Activated CD8-positive, alpha-beta memory T cell treated with anti-CD3 and anti-CD28 coated beads for 36 hours (primary cell): ENCODE measurements at regions not wholly inside any gene's neighbourhood (a gene's known extent, or its start where the extent isn't known, plus 50 kb on each side); places are given as distances from the start of the nearest gene placed in this dataset.
"Not testable (repeated sequence)": the region's sequence is repeated elsewhere in the genome, so short reads cannot be mapped to it uniquely, and the experiment has no call there.

Experiments used
- CTCF ChIA-PET: fragments of 350-600 bp; sonication (Branson Sonifier 250); formaldehyde crosslinking; loops from one replicate; lab custom pipeline; 2021; ENCODE audit warnings: antibody characterized with exemption; lab: Charles Lee
- POLR2A ChIA-PET: fragments of 350-600 bp; sonication (Branson Sonifier 250); formaldehyde crosslinking; loops from one replicate; lab custom pipeline; 2021; ENCODE audit warnings: antibody characterized with exemption; lab: Charles Lee

GRCh38 chr15:62393196-62393595 lies 228.1 kb upstream of the C2CD4B start:
- ChIA-PET POLR2A (no interaction called here), CTCF (no interaction called here)

- CTCF ChIA-PET = no interaction called here
- POLR2A ChIA-PET = no interaction called here
These were observed 229.0 kb upstream of the C2CD4B start for GRCh38 chr15:62394079-62394478.

- ChIA-PET POLR2A (no interaction called here), CTCF (interaction anchor here (0.6 kb wide), 1 partner anchor 1981 kb away, joined by 3 read pairs; no protein-coding TSS in a partner anchor)
These were observed 235.7 kb upstream of the C2CD4B start for GRCh38 chr15:62400778-62401177.

- CTCF ChIA-PET = no interaction called here
- POLR2A ChIA-PET = no interaction called here
These were observed 237.6 kb upstream of the C2CD4B start for GRCh38 chr15:62402687-62403086.

GRCh38 chr15:62403164-62403809 lies 238.2 kb upstream of the C2CD4B start:
- CTCF ChIA-PET = no interaction called here
- POLR2A ChIA-PET = no interaction called here

GRCh38 chr15:62404194-62404985 lies 239.3 kb upstream of the C2CD4B start:
- POLR2A ChIA-PET = interaction anchor here (0.6 kb wide), 1 partner anchor 194 kb away, joined by 3 read pairs; no protein-coding TSS in a partner anchor
- CTCF ChIA-PET = no interaction called here

GRCh38 chr15:62406305-62406891 lies 241.3 kb upstream of the C2CD4B start:
- ChIA-PET CTCF (no interaction called here), POLR2A (no interaction called here)

- ChIA-PET CTCF (no interaction called here), POLR2A (no interaction called here)
These were observed 242.1 kb upstream of the C2CD4B start for GRCh38 chr15:62407216-62407615.

- POLR2A ChIA-PET = no interaction called here
- CTCF ChIA-PET = no interaction called here
These were observed 242.9 kb upstream of the C2CD4B start for GRCh38 chr15:62407962-62408361.

GRCh38 chr15:62409466-62409865 lies 244.4 kb upstream of the C2CD4B start:
- CTCF ChIA-PET = no interaction called here

GRCh38 chr15:62412686-62413085 lies 247.6 kb upstream of the C2CD4B start:
- ChIA-PET POLR2A (no interaction called here), CTCF (no interaction called here)

More at GRCh38 chr15:62409466-62409865, 244.4 kb upstream of the C2CD4B start:
- POLR2A ChIA-PET = no interaction called here

GRCh38 chr15:62413153-62413552 lies 248.1 kb upstream of the C2CD4B start:
- POLR2A ChIA-PET = no interaction called here
- CTCF ChIA-PET = no interaction called here

GRCh38 chr15:62413786-62414185 lies 248.7 kb upstream of the C2CD4B start:
- CTCF ChIA-PET = no interaction called here
- POLR2A ChIA-PET = no interaction called here

- ChIA-PET CTCF (no interaction called here), POLR2A (no interaction called here)
These were observed 250.4 kb upstream of the C2CD4B start for GRCh38 chr15:62415498-62415897.

GRCh38 chr15:62416526-62416925 lies 251.4 kb upstream of the C2CD4B start:
- POLR2A ChIA-PET = no interaction called here
- CTCF ChIA-PET = no interaction called here

- ChIA-PET CTCF (no interaction called here), POLR2A (no interaction called here)
These were observed 252.4 kb upstream of the C2CD4B start for GRCh38 chr15:62417439-62417838.

GRCh38 chr15:62418496-62418895 lies 253.4 kb upstream of the C2CD4B start:
- POLR2A ChIA-PET, CTCF ChIA-PET: not testable (repeated sequence)

- POLR2A ChIA-PET = no interaction called here
- CTCF ChIA-PET = no interaction called here
These were observed 254.1 kb upstream of the C2CD4B start for GRCh38 chr15:62419192-62419591.

GRCh38 chr15:62420371-62420770 lies 255.3 kb upstream of the C2CD4B start:
- CTCF ChIA-PET = not testable (repeated sequence)

GRCh38 chr15:62421289-62421688 lies 256.2 kb upstream of the C2CD4B start:
- POLR2A ChIA-PET = no interaction called here

More at GRCh38 chr15:62420371-62420770, 255.3 kb upstream of the C2CD4B start:
- POLR2A ChIA-PET = not testable (repeated sequence)

More at GRCh38 chr15:62421289-62421688, 256.2 kb upstream of the C2CD4B start:
- CTCF ChIA-PET = no interaction called here
